ENCODE measurements at regions not wholly inside any gene's neighbourhood (a gene's known extent, or its start where the extent isn't known, plus 50 kb on each side); places are given as distances from the start of the nearest gene placed in this dataset.

- no peaks in the 10 kb centered on the region for H3K9me3 ChIP-seq (ENCODE audit: low read length)
- CTCF ChIA-PET: no interaction called here
- no peaks in the 10 kb centered on the region for H3F3A ChIP-seq (ENCODE audit: low read length, unreplicated experiment)
- POLR2A ChIA-PET (ENCODE audit: unreplicated experiment): no interaction called here
- H3K79me2 ChIP-seq (ENCODE audit: low read length): no peaks in the 10 kb centered on the region
- H3K4me3 ChIP-seq (ENCODE audit: low read length): no peak overlapping the region
- TF ChIP-seq EZH2 (IDR thresholded peaks at IDR 0.05; ENCODE audit: low read length, unreplicated experiment) (no peak), EZH2phosphoT487 (IDR thresholded peaks at IDR 0.05; ENCODE audit: borderline replicate concordance, low read length) (no peak)
- TF ChIP-seq, protein P1, sequence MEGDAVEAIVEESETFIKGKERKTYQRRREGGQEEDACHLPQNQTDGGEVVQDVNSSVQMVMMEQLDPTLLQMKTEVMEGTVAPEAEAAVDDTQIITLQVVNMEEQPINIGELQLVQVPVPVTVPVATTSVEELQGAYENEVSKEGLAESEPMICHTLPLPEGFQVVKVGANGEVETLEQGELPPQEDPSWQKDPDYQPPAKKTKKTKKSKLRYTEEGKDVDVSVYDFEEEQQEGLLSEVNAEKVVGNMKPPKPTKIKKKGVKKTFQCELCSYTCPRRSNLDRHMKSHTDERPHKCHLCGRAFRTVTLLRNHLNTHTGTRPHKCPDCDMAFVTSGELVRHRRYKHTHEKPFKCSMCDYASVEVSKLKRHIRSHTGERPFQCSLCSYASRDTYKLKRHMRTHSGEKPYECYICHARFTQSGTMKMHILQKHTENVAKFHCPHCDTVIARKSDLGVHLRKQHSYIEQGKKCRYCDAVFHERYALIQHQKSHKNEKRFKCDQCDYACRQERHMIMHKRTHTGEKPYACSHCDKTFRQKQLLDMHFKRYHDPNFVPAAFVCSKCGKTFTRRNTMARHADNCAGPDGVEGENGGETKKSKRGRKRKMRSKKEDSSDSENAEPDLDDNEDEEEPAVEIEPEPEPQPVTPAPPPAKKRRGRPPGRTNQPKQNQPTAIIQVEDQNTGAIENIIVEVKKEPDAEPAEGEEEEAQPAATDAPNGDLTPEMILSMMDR (conservative IDR thresholded peaks at IDR 0.05; ENCODE audit: low read depth, low read length): no peak
- H3K4me2 ChIP-seq (ENCODE audit: low read length): no peak overlapping the region
- H3K4me1 ChIP-seq (ENCODE audit: insufficient read depth, low read length): no peaks in the 10 kb centered on the region
- intact Hi-C loops (cut with micrococcal nuclease): no loop called here
- no peaks in the 10 kb centered on the region for H3K27me3 ChIP-seq (ENCODE audit: low read length)
- no peaks in the 10 kb centered on the region for H3K36me3 ChIP-seq (ENCODE audit: low read depth, low read length)
- H3K9me2 ChIP-seq (replicated peaks; ENCODE audit: low read length): no peaks in the 10 kb centered on the region
- no peak for DNase-seq
- no TSS peak for BruUV-seq (replicated peaks)
- ATAC-seq: no peak
- H3K27ac ChIP-seq (ENCODE audit: low read length): no peak overlapping the region
- no peak overlapping the region for H2AFZ ChIP-seq (ENCODE audit: low read length)
- H4K20me1 ChIP-seq (ENCODE audit: low read length): no peaks in the 10 kb centered on the region
- no peak overlapping the region for H3K9ac ChIP-seq (ENCODE audit: low read length)
Observed at GRCh38 chr4:136246876-136247275, 1285.4 kb downstream of the PCDH18 start.

DNA sequence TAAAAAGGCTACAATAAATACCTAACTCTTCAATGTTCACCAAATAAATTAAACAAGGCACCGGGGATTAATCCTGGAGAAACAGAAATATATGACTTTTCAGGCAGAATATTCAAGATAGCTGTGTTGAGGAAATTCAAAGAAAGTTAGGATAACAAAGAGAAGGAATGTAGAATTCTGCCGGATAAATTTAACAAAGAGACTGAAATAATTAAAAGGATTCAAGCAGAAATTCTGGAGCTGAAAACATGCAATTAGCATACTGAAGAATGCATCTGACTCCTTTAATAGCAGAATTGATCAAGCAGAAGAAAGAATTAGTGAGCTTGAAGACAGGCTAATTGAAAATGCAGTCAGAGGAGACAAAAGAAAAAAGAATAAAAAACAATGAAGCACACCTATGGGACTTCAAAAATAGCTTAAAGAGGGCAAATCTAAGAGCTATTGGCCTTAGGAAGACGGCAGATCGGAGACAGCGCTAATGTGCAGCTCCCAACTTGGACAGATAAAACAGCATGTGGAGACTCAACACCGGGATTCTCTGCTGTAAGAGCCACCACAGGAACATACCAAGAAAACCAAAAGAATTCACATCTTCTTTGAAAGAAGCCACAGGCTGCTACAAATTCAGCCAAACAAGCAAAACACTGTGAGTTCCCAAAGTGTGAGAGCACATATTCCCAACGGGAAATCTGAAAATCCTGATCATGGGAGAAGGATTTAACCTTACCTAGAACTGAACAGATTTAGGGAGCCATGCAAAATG, 1290.9 kb downstream of the PCDH18 start:
- no TSS peak for BruUV-seq (replicated peaks)
- CTCF ChIA-PET: no interaction called here
- TF ChIP-seq EZH2 (IDR thresholded peaks at IDR 0.05; ENCODE audit: low read length, unreplicated experiment) (no peak), EZH2phosphoT487 (IDR thresholded peaks at IDR 0.05; ENCODE audit: borderline replicate concordance, low read length) (no peak)
- TF ChIP-seq, protein P1 (conservative IDR thresholded peaks at IDR 0.05; ENCODE audit: low read depth, low read length): no peak

GRCh38 chr4:136227315-136227714, 1305.0 kb downstream of the PCDH18 start:
- no peak overlapping the region for H3K9ac ChIP-seq (ENCODE audit: low read length)
- BruUV-seq (replicated peaks): no TSS peak
- no peak for TF ChIP-seq EZH2 (IDR thresholded peaks at IDR 0.05; ENCODE audit: low read length, unreplicated experiment)
- TF ChIP-seq EZH2phosphoT487 (IDR thresholded peaks at IDR 0.05; ENCODE audit: borderline replicate concordance, low read length): no peak
- TF ChIP-seq, protein P1 (conservative IDR thresholded peaks at IDR 0.05; ENCODE audit: low read depth, low read length): no peak
- H3K4me1 ChIP-seq (ENCODE audit: insufficient read depth, low read length): no peaks in the 10 kb centered on the region
- DNase-seq (no peak), ATAC-seq (no peak)
- H3K4me2 ChIP-seq (ENCODE audit: low read length): no peak overlapping the region
- no peaks in the 10 kb centered on the region for H4K20me1 ChIP-seq (ENCODE audit: low read length)
- H3K9me3 ChIP-seq (ENCODE audit: low read length): no peaks in the 10 kb centered on the region
- POLR2A ChIA-PET (ENCODE audit: unreplicated experiment): no interaction called here
- intact Hi-C loops (cut with micrococcal nuclease): no loop called here
- no peak overlapping the region for H3K27ac ChIP-seq (ENCODE audit: low read length)
- no peak overlapping the region for H2AFZ ChIP-seq (ENCODE audit: low read length)
- H3K36me3 ChIP-seq (ENCODE audit: low read depth, low read length): no peaks in the 10 kb centered on the region
- no peaks in the 10 kb centered on the region for H3K9me2 ChIP-seq (replicated peaks; ENCODE audit: low read length)
- H3F3A ChIP-seq (ENCODE audit: low read length, unreplicated experiment): no peaks in the 10 kb centered on the region
- H3K4me3 ChIP-seq (ENCODE audit: low read length): no peak overlapping the region
- no peaks in the 10 kb centered on the region for H3K79me2 ChIP-seq (ENCODE audit: low read length)
- CTCF ChIA-PET: no interaction called here
- no peaks in the 10 kb centered on the region for H3K27me3 ChIP-seq (ENCODE audit: low read length)

More for the DNA sequence above, 1290.9 kb downstream of the PCDH18 start:
- intact Hi-C loops (cut with micrococcal nuclease): no loop called here
- Histone ChIP-seq H3K9ac (ENCODE audit: low read length) (no peak overlapping the region), H3K9me3 (ENCODE audit: low read length) (no peaks in the 10 kb centered on the region), H3F3A (ENCODE audit: low read length, unreplicated experiment) (no peaks in the 10 kb centered on the region), H3K27me3 (ENCODE audit: low read length) (no peaks in the 10 kb centered on the region), H3K4me3 (ENCODE audit: low read length) (no peak overlapping the region), H4K20me1 (ENCODE audit: low read length) (no peaks in the 10 kb centered on the region), H2AFZ (ENCODE audit: low read length) (no peak overlapping the region), H3K36me3 (ENCODE audit: low read depth, low read length) (no peaks in the 10 kb centered on the region), H3K4me2 (ENCODE audit: low read length) (no peak overlapping the region), H3K27ac (ENCODE audit: low read length) (no peak overlapping the region), H3K9me2 (replicated peaks; ENCODE audit: low read length) (no peaks in the 10 kb centered on the region), H3K4me1 (ENCODE audit: insufficient read depth, low read length) (no peaks in the 10 kb centered on the region), H3K79me2 (ENCODE audit: low read length) (no peaks in the 10 kb centered on the region)
- POLR2A ChIA-PET (ENCODE audit: unreplicated experiment): no interaction called here
- no peak for ATAC-seq
- no peak for DNase-seq
